HG02870 (cell line): ENCODE measurements at regions not wholly inside any gene's neighbourhood (a gene's known extent, or its start where the extent isn't known, plus 50 kb on each side); places are given as distances from the start of the nearest gene placed in this dataset.
A peak's percentile ranks its signal among the peaks of the same experiment; 100 is the strongest.
"Not testable (repeated sequence)": the region's sequence is repeated elsewhere in the genome, so short reads cannot be mapped to it uniquely, and the experiment has no call there.

Experiments
- ATAC-seq: cut with Tn5 transposase; IDR thresholded peaks from one replicate; pipeline ENCODE4 v1.9.1; 2021; ENCODE audit warnings: mild to moderate bottlenecking, moderate library complexity; ENCODE audit not compliant: unreplicated experiment

- ATAC-seq, result no peak
These were observed 184.5 kb upstream of the FBN2 start for GRCh38 chr5:128722551-128722950.

DNA sequence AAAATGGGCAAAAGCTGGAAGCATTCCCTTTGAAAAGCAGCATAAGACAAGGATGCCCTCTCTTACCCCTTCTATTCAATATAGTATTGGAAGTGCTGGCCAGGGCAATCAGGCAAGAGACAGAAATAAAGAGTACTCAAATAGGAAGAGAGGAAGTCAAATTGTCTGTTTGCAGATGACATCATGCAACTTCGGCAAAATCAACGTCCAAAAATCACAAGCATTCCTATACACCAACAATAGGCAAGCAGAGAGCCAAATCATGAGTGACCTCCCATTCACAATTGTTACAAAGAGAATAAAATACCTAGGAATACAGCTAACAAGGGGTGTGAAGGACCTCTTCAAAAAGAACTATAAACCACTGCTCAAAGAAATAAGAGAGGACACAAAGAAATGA, 192.0 kb upstream of the FBN2 start:
- ATAC-seq, result not testable (repeated sequence)

DNA sequence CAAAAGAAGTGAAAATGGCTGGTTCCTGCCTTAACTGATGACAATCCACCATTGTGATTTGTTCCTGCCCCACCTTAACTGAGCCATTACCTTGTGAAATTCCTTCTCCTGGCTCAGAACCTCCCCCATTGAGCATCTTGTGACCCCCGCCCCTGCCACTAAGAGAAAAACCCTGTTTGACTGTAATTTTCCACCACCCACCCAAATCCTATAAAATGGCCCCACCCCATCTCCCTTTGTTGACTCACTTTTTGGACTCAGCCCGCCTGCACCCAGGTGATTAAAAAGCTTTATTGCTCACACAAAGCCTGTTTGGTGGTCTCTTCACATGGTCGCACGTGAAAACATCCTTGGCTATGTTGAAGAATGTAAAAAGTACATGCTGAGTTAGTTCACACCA, 197.6 kb upstream of the FBN2 start:
- ATAC-seq, result not testable (repeated sequence)

DNA sequence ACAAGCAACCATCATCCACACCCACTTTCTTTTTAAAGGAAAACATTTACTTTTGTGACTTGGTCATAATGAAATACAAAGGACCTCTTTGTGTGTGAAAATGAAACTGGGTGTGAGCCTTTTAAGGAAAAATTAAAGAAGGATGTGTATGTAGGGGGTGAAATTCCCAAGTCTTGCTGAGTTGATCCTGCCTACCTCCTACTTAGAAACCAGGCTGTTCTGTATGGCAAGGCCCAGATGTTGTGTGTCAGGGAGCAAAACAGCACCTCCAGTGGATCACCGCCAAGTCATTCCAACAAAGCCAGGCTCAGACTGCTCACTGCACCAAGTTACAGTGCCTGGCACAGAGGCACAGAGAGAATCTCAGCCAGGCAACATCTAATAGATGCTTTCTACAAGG, 198.5 kb upstream of the FBN2 start:
- no peak for ATAC-seq

GRCh38 chr5:128749136-128749898, 211.3 kb upstream of the FBN2 start:
- ATAC-seq, result no peak

GRCh38 chr5:128750155-128750554, 212.1 kb upstream of the FBN2 start:
- no peak for ATAC-seq

DNA sequence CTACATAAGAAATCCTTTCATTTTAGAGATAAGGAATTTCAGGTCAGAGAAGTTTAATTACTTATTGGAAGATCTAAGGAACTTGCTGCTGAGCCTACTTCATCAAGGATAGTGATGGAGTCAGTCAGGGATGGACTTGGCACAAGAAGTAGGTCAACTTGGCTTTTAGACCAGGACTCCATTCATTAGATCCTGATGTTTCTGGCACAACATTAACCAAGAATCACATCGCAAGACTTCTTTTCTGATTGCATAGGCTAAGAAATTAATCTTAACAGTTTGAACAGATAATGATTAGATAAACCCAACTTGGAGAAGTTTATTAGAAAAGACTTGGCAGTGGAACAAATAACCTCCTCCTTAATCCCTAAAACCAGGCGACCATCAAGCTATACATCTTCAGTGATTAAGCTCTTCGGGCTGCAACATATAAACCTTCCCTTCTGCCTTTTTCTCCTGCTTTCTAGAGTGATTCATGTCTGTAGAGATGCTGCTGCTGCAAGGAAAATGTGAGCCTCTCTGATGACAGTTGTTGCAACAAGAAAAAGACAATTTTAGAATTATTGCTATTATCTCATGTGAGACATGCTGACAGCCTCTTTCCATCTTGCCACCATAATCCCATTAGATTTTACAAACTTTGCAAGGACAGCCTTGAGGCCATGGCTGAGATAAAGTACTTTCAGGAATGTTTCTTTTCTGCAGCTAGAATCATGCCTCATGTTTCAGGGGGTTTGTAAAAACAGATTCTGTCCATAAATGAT, 207.9 kb upstream of the SLC27A6 start:
- ATAC-seq, result no peak

DNA sequence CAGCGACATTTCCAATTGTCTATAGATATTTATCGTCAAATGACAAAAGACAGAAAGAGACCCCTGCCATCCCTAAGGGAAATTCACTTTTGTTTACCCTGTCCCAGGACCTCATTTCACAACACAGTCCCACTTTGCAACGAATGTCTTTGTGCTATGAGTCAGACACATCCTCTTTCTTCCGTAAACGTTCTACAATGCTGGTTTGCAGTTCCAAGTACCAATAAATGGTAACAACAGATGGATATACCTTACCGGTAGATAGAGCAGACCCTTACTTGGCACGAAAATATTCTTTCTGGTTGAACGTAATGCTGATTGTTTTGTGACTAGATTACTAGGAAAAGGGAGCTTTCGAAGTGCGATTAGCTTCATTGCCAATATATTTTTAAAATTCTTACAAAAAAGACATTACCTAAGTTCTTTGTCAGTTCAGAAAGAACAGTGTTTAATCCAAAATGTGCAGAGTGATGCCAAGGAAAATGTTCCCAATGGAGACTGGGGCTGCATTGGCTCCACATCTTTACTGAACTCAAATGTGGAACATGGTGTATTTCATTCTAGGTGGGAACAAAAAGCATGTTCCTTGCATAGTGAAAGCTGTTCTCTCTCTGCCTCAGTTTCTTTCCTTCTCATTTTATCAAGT, 202.5 kb upstream of the SLC27A6 start:
- ATAC-seq, result no peak

DNA sequence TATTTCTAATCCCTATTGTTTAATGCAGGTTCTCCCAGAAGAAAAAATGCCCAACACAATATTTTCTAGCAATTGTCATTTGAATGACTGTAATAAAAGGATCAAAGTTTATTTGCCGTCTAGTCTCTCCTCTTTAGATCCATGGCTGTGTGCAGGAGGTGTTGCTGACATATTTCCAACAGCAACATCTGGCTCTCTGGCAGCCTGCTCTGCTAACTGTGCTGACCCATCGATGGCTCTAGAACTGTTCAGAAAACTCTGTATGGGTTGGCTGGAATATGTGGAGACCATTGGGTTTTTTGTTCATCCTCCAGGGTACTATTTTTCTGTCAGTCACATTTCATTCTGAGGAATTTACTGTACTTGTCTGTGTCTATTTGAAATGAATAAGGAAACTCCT, 202.0 kb upstream of the SLC27A6 start:
- no peak for ATAC-seq

DNA sequence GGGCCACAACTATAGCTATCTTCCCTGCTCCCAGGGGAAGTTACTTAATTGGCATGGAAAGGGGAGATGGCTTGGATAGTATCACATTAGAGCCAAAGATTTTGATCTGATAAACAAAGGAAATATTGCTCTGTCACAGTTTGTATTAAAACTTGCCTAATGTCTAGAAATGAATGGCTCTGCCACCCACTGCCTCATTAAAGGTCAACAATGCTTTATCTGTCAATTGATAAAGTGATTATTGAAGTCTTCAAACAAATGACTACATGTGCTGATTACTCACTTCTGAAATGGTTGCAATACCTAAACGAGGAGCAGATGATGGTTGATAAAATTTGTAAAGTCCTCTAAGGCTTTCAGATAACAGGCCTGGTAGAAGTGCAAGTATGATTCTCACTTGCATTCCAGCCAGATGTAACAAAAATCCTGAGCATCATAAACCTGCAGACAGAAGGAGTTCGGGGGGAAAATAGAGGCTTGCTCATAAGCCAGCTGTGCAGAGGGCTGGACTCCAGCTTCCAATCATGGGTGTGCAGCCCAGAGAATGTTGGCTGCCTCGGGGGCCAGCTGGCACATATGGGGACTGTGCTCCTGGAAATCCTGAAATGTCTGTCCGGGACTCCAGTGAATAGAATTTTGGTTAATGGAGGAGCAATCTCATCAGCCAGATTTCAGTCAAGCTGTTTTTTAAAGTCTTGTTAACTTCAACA, 200.5 kb upstream of the SLC27A6 start:
- ATAC-seq, result no peak

DNA sequence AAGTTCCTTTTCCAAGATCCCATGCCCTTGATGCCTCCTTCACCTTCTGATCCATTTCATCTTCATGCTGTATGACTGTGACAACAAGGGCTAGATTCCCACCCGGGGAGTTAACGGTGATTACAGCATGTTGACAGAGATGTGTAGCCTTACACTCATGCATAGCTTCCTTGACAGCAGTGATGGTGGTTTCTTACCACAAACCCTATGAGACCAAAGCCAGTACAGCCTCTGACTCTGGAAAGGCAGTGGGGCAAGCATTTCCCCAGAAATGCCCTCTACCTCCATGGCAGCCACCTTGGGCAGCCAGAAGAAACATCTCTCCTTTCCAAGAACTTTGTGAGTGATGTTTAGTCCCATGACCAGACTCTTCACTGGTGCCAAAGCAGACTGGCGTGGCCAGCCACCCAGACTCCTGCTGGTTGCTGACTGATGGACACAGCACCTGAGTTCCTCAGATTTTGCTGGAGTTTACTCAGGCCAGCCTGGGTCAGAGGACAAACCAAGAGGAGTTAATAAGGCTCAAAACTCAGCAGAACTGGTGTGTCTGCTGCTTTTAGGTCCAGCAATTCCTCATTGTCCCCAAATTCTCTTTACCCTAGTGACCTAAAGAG, 199.7 kb upstream of the SLC27A6 start:
- no peak for ATAC-seq

GRCh38 chr5:128766406-128766805, 198.9 kb upstream of the SLC27A6 start:
- ATAC-seq, result no peak

- no peak for ATAC-seq
These were observed 194.4 kb upstream of the SLC27A6 start for GRCh38 chr5:128770907-128771306.

- ATAC-seq, result no peak
These were observed 192.9 kb upstream of the SLC27A6 start for GRCh38 chr5:128772356-128772755.

- ATAC-seq, result no peak
These were observed 191.9 kb upstream of the SLC27A6 start for GRCh38 chr5:128773378-128773777.

DNA sequence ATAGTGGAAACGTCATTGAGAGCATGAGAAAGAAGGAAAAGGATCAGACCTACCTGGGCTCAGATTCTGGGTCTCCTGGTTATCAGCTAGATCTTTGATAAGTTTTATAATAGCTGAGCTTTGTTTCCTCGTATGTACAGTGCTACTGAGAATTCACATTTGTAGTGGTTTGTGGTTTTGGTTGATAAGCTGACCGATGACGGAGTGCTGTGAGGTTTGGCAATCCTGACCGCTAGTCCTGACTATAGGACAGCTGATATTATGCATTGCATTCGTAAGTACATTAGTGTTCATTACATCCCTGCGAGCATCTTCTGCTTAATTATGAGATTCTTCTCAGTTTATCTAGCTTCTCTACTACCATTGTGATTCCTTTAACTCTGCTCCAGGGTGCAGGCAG, 190.7 kb upstream of the SLC27A6 start:
- ATAC-seq, result peak; percentile 45

- ATAC-seq, result no peak
These were observed 189.7 kb upstream of the SLC27A6 start for GRCh38 chr5:128775558-128775957.

GRCh38 chr5:128777052-128777451, 188.2 kb upstream of the SLC27A6 start:
- peak; percentile 91 for ATAC-seq

DNA sequence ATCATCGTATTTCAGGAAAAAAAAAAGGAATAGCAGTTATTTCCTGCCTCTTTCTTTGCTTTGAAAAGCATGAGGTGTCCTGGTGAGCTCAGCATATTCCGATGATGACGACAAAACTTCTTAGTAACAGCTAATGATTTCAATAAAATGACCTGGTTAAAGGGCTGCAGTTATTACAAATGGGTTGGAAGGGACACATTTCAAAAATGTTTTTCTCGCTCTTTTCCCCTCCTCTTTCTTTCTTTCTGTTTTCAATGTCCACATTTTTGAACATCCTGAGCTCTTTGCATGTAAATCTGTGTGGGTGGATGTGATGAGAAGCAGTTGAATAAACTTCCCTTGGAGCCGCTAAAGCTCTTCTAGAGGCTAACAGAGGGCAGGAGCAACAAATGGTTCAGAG, 186.8 kb upstream of the SLC27A6 start:
- ATAC-seq, result no peak

GRCh38 chr5:128782446-128782845, 182.8 kb upstream of the SLC27A6 start:
- ATAC-seq, result no peak

- ATAC-seq, result no peak
These were observed 180.6 kb upstream of the SLC27A6 start for GRCh38 chr5:128784726-128785125.
